Activated CD8-positive, alpha-beta memory T cell treated with anti-CD3 and anti-CD28 coated beads, Interleukin-2, amount 50 U/mL, for 1 hour (primary cell): ENCODE measurements at regions not wholly inside any gene's neighbourhood (a gene's known extent, or its start where the extent isn't known, plus 50 kb on each side); places are given as distances from the start of the nearest gene placed in this dataset.

Experiments
- DNase-seq: peaks from one replicate; pipeline ENCODE4 v3.0.0-alpha.2; 2020; ENCODE audit errors: extremely low read depth

DNA sequence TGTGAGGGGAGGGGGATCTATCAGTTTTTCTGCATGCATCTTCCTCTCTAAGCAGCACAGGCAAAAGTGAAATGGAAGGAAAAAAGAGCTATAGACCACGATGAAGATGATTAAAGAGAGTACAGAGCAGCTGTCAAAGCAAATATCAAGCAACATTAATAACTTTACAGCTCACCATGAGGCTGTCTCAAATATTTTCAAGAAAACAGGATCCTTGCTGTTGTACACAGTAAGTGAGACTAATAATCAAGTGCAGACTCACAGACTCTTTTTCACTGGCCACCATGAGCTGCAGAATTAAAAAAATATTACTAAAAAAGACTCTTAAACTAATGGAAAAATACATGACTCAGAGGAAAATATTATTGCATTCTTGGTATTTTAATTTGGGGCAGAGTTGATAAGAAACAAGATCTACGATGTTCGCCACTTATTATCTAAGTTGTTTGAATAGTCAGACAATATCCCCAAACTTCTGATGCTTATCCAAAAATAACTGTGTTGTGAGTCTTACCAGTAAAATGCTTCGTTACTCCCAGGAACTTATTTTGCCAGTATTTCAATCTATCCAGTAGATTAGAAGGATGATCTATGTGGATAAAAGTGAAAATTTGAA lies 817.5 kb upstream of the ALCAM start:
- DNase-seq: no peak

GRCh38 chr3:104553121-104553520 lies 813.6 kb upstream of the ALCAM start:
- DNase-seq: no peak

GRCh38 chr3:104554425-104554824 lies 812.3 kb upstream of the ALCAM start:
- no peak for DNase-seq

GRCh38 chr3:104555728-104556127 lies 811.0 kb upstream of the ALCAM start:
- no peak for DNase-seq

DNA sequence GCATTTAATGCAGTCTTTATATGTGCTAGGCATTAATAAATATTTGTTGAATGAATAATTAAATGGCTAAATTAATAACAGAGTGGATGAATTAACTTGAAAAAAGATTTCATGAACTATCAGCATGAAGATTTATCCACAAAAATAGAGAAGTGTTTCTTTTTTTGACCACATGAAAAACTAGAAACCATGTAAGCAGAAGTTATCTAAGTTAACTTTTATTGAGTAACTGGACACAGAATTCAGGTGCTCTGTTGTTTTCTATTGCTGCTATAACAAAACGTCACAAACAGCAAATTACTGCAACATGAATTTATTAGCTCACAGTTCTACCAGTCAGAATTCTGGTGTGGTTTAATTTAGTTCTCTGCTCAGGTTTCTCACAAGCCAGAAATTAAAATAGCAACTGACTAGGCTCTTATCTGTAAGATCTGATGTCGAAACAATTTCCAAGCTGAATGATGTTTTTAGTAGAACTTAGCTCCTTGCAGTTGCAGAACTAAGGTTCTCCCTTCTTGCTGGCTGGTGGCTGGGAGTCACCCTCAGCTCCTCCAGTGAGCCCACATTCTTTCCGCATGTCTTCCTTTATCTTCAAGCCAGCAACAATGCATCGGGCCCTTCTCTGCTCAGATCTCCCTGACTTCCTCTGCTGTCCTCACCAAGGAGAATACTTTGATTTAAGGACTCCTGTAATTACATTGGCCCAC lies 810.2 kb upstream of the ALCAM start:
- DNase-seq: no peak

DNA sequence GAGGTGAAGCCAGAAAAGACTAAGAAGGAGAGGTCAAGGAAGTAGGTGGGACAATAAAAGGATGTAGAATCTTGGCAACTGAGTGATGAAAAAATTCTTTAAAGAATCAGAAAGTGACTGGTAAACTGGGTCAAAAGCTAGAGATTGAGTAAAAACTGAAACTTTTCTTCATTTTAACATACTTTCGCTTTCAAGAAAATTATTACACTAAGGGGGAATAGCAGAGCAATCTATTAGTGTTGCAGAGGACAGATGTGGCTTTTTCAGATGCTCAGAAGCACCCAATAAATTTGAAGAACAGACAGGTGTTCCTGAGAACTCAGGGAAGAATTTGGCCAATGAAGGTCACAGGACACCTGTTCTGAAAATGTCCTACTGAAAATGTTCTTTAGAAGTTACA lies 805.4 kb upstream of the ALCAM start:
- no peak for DNase-seq

DNA sequence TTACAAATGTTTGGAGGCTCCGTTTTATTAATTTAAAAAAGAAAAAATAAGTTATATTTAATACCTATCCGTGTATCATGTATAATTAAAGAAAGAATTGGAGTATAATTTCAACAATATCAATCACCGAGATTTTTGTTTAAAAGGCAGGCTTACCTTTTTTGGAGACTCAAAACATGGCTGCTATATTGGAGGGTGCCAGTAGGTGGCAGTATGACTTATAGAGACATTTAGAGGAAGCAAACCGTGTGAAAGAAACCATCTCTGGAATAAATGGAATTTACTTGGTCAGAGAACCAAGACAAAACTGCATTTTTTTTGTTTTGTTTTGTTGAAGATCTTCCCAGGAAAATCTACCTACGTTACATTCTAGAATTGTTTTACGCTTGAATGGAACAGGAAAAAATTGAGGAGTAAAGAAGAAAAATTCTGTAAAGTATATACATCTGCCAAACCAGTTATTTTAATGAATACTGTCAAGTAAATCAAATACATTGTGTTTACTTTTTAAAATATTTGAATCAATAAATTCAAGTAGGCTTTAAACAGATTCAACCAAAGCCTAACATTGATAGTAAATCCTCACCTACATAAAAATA lies 802.6 kb upstream of the ALCAM start:
- no peak for DNase-seq

GRCh38 chr3:104566054-104566453 lies 800.7 kb upstream of the ALCAM start:
- DNase-seq: no peak

DNA sequence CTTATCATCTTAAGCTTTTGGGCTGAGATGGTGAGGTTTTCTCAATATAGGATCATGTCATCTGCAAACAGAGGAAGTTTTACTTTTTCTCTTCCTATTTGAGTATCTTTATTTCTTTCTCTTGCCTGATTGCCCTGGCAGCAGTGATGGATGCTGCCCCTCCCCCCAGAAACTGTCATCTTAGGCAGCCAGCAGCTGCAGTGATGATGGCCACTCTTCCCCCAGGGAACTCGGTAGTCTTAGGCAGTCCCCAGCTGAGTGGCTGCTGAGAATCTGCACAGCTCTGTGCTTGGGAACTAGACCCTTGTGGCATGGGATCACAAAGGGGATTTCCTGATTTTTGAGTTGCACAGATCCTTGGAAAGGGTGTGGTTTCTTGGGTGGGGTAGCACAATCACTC lies 791.1 kb upstream of the ALCAM start:
- no peak for DNase-seq

DNA sequence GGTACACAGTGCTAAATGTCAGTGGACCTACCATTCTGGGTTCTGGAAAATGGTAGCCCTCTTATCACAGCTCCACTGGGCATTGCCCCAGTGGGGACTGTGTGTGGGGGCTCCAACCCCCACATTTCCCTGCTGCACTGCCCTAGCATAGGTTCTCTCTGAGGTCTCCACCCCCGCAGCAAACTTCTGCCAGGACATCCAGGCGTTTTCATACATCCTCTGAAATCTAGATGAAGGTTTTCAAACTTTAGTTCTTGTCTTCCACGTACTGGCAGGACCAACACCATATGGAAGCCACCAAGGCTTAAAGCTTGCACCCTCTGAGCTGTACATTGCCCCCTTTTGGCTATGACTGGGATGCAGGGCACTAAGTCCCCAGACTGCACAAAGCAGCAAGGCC lies 788.2 kb upstream of the ALCAM start:
- no peak for DNase-seq

GRCh38 chr3:104582092-104582491 lies 784.6 kb upstream of the ALCAM start:
- DNase-seq: no peak

DNA sequence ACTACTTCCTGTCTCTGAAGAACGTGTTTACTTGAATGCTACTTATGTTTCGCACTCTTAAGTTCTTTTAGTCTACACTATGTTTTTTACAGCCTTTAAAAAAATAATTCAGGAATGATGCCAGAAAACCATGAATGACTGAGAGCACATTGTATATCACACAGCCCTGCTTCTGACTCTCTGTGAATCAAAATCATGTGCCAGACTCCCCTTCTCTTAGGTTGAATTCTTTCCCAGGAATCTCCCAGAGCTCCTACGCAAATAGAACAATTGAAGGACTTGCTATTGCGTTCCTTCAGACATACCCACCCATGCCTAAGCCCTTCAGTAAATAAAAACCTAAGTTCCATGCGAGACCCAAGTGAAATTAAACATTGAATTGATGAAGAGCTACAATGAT lies 782.0 kb upstream of the ALCAM start:
- no peak for DNase-seq

GRCh38 chr3:104586344-104586743 lies 780.4 kb upstream of the ALCAM start:
- no peak for DNase-seq

DNA sequence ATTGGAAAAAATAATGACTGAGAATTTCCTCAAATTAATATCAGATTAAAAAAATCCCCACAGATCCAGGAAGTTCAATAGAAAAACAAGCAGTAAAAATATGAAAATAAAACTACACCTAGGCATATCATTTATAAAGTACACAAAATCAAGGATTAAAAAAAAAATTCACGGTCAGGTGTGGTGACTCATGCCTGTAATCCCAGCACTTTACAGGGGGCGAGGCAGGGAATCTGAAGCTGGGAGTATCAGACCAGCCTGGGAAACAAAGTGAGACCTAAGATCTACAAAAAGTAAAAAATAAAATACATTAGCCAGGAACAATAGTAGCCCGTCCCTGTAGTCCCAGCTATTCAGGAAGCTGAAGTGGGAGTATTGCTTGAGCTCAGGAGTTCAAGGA lies 778.3 kb upstream of the ALCAM start:
- DNase-seq: no peak

DNA sequence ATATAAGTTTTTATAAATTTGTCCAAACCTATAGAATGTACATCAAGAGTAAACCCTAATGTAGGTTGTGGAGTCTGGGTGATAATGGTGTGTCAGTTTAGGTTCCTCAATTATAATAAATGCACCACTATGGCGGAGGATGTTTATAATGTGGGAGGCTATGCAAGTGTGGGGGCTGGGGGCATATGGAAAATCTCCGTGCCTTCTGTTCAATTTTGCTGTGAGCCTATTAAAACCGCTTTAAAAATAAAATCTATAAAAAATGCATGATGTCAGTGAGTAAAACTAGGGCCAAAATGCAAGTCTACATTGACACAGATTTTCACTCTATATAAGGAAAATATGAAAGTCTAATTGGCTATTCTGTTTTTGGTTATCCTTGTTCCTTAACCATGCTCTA lies 774.9 kb upstream of the ALCAM start:
- DNase-seq: no peak

DNA sequence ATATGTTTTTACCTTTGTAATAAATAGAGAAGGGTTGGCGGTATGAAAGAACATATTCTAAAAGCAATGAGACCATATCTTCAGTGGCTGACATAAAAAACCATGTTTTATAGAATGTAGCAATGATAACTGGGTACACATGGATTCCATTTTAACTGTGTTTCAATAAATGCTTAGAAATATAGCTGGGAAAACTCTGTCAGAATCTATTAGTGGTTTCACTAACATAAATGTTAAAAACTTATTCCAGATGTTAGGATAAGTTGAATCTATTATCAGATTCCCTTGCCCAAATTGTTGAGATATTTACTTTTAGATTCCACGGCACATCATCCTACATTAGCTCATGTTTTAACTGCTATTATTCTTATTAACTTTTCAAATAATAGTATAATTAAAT lies 772.2 kb upstream of the ALCAM start:
- DNase-seq: no peak

- DNase-seq: no peak
Measured at GRCh38 chr3:104596054-104596453, 770.7 kb upstream of the ALCAM start.

- no peak for DNase-seq
Measured at GRCh38 chr3:104596551-104596950, 770.2 kb upstream of the ALCAM start.

DNA sequence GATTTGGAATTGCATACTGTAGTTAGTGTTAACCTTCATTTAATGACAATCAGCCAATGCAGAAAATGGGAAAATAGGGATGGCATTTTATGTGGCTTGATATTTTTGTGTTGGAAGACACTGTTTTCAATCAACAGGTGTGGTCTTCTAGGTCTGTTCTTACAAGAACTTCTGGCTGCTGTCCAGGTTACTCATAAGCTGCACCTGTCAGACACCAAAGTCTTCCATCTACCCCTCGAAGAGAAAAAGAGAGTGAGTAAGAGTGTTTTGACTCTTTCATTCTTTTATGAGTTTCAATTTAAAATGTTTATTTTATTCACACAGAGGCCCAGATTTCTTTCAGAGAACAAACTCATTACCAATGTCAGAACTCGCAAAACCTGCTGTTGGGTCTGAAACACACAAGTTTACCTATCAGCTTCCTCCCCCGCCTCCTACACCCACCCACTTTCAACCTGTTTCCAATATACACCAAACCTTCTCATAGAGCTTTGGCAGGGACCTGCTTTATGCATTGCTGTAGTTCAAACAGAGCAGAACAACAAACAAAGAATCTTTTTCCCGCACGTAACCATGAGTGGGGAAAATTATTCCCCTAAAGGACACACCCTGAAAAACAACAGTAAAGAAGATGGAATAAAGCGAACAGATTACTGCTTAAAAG lies 767.7 kb upstream of the ALCAM start:
- DNase-seq: no peak

DNA sequence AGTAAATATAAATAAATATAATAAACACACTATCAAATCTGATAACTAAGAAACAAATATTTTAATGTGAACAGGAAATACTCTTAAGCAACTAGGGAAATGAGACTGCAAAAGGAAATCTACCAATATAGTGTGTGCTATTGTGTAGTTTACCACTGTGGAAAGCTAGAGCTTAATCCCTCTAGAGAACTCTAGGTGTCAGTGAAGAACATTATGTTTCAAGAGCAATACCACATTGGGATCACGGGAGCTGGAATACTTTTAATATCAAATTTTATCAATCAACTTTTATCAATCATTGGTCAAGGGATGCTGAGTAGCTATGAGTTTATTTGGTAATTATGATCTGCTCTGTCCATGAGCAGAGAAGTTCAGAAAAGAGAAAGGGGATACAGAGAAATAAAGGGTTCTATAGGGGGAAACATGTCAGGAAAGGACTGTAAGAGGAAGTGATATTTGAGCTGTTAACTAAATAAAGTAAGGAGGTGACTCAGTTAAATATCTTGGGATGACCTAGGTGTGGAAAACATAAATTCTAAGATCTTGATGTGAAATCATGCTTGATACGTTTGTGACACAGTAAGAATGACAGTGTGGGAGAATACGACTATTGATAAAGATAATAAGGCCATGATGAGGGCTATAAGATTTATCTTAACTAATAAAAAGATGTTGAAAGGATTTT lies 762.2 kb upstream of the ALCAM start:
- DNase-seq: no peak

GRCh38 chr3:104606812-104607211 lies 759.9 kb upstream of the ALCAM start:
- DNase-seq: no peak
